ENCODE measurements at regions not wholly inside any gene's neighbourhood (a gene's known extent, or its start where the extent isn't known, plus 50 kb on each side); places are given as distances from the start of the nearest gene placed in this dataset.
"Not testable (repeated sequence)": the region's sequence is repeated elsewhere in the genome, so short reads cannot be mapped to it uniquely, and the experiment has no call there.

GRCh38 chr17:15802917-15803316 is 70.8 kb downstream of the TBC1D26 start:
- DNase-seq (ENCODE audit: low read depth) = not testable (repeated sequence)

GRCh38 chr17:15806825-15807224 is 74.7 kb downstream of the TBC1D26 start:
- DNase-seq (ENCODE audit: low read depth) = not testable (repeated sequence)

- not testable (repeated sequence) for DNase-seq (ENCODE audit: low read depth)
Measured at GRCh38 chr17:15813388-15813787, 81.3 kb downstream of the TBC1D26 start.

- not testable (repeated sequence) for DNase-seq (ENCODE audit: low read depth)
Measured at GRCh38 chr17:15814003-15814402, 81.9 kb downstream of the TBC1D26 start.

- not testable (repeated sequence) for DNase-seq (ENCODE audit: low read depth)
Measured at GRCh38 chr17:15817861-15818260, 85.8 kb downstream of the TBC1D26 start.

GRCh38 chr17:15822280-15822679 is 90.2 kb downstream of the TBC1D26 start:
- not testable (repeated sequence) for DNase-seq (ENCODE audit: low read depth)

- peak; percentile 55 for DNase-seq (ENCODE audit: low read depth)
Measured at GRCh38 chr17:15828727-15829314, 96.7 kb downstream of the TBC1D26 start.

- DNase-seq (ENCODE audit: low read depth) = not testable (repeated sequence)
Measured at GRCh38 chr17:15830221-15830620, 98.1 kb downstream of the TBC1D26 start.

- DNase-seq (ENCODE audit: low read depth) = peak; percentile 32
Measured at GRCh38 chr17:15831182-15831581, 99.1 kb downstream of the TBC1D26 start.

- DNase-seq (ENCODE audit: low read depth) = peak; percentile 60
Measured at GRCh38 chr17:15832921-15833480, 100.9 kb downstream of the TBC1D26 start.

- not testable (repeated sequence) for DNase-seq (ENCODE audit: low read depth)
Measured at GRCh38 chr17:15833890-15834289, 101.8 kb downstream of the TBC1D26 start.

- not testable (repeated sequence) for DNase-seq (ENCODE audit: low read depth)
Measured at GRCh38 chr17:15835481-15835880, 103.4 kb downstream of the TBC1D26 start.

GRCh38 chr17:15836249-15836982 is 104.3 kb downstream of the TBC1D26 start:
- not testable (repeated sequence) for DNase-seq (ENCODE audit: low read depth)

GRCh38 chr17:15836991-15837390 is 104.9 kb downstream of the TBC1D26 start:
- DNase-seq (ENCODE audit: low read depth) = not testable (repeated sequence)

- DNase-seq (ENCODE audit: low read depth) = peak; percentile 78
Measured at GRCh38 chr17:15847447-15848229, 97.3 kb upstream of the ADORA2B start.

GRCh38 chr17:15849054-15849453 is 95.9 kb upstream of the ADORA2B start:
- DNase-seq (ENCODE audit: low read depth) = peak; percentile 70

- DNase-seq (ENCODE audit: low read depth) = not testable (repeated sequence)
Measured at GRCh38 chr17:15850071-15850470, 94.9 kb upstream of the ADORA2B start.

GRCh38 chr17:15850687-15851086 is 94.2 kb upstream of the ADORA2B start:
- DNase-seq (ENCODE audit: low read depth) = peak; percentile 68

GRCh38 chr17:15852863-15853262 is 92.1 kb upstream of the ADORA2B start:
- not testable (repeated sequence) for DNase-seq (ENCODE audit: low read depth)

GRCh38 chr17:15856191-15856590 is 88.7 kb upstream of the ADORA2B start:
- DNase-seq (ENCODE audit: low read depth) = not testable (repeated sequence)

GRCh38 chr17:15856745-15857144 is 88.2 kb upstream of the ADORA2B start:
- DNase-seq (ENCODE audit: low read depth) = not testable (repeated sequence)

GRCh38 chr17:15858082-15858481 is 86.8 kb upstream of the ADORA2B start:
- DNase-seq (ENCODE audit: low read depth) = not testable (repeated sequence)

Data from amniotic epithelial cell (primary cell).